GM12892 (cell line): ENCODE measurements at regions not wholly inside any gene's neighbourhood (a gene's known extent, or its start where the extent isn't known, plus 50 kb on each side); places are given as distances from the start of the nearest gene placed in this dataset.
"Not testable (repeated sequence)": the region's sequence is repeated elsewhere in the genome, so short reads cannot be mapped to it uniquely, and the experiment has no call there.

Experiments
- DNase-seq: peaks from one replicate; pipeline ENCODE4 v3.0.0; 2011; ENCODE audit not compliant: insufficient read length
- FAIRE-seq: peaks from 2 replicates; lab custom pipeline; 2011; peaks lifted over from hg19 to GRCh38; lab: Jason Lieb, UNC
- POLR2A ChIP-seq: IDR thresholded peaks from 2 replicates; pipeline ENCODE4 v1.6.1; 2011; ENCODE audit warnings: low read depth, low read length, control low read depth
- POLR2AphosphoS5 ChIP-seq: IDR thresholded peaks from 2 replicates; pipeline ENCODE4 v1.6.1; 2011; ENCODE audit warnings: low read depth, low read length, control low read depth
- TAF1 ChIP-seq: IDR thresholded peaks from 2 replicates; pipeline ENCODE4 v1.6.1; 2011; ENCODE audit warnings: low read depth, mild to moderate bottlenecking, control low read depth, low read length, borderline replicate concordance

- no peak for TF ChIP-seq POLR2AphosphoS5
- no peak for TF ChIP-seq TAF1
- no peak for TF ChIP-seq POLR2A
- DNase-seq (no peak), FAIRE-seq (no peak)
Measured at GRCh38 chr6:19231878-19232561, 605.1 kb upstream of the ID4 start.

- DNase-seq (no peak), FAIRE-seq (no peak)
- TF ChIP-seq POLR2A, result no peak
- no peak for TF ChIP-seq TAF1
- TF ChIP-seq POLR2AphosphoS5, result no peak
Measured at GRCh38 chr6:19245656-19246055, 591.5 kb upstream of the ID4 start.

GRCh38 chr6:19247181-19247580, 590.0 kb upstream of the ID4 start:
- not testable (repeated sequence) for FAIRE-seq, DNase-seq

GRCh38 chr6:19256123-19256522, 581.0 kb upstream of the ID4 start:
- DNase-seq, FAIRE-seq: not testable (repeated sequence)

- TF ChIP-seq TAF1, result no peak
- no peak for TF ChIP-seq POLR2A
- no peak for TF ChIP-seq POLR2AphosphoS5
- FAIRE-seq (no peak), DNase-seq (no peak)
Measured at GRCh38 chr6:19261642-19262041, 575.5 kb upstream of the ID4 start.

GRCh38 chr6:19268117-19268516, 569.1 kb upstream of the ID4 start:
- no peak for FAIRE-seq
- no peak for TF ChIP-seq TAF1
- no peak for TF ChIP-seq POLR2AphosphoS5
- no peak for TF ChIP-seq POLR2A
- no peak for DNase-seq

GRCh38 chr6:19268718-19269117, 568.5 kb upstream of the ID4 start:
- no peak for FAIRE-seq
- no peak for TF ChIP-seq POLR2A
- no peak for TF ChIP-seq TAF1
- no peak for TF ChIP-seq POLR2AphosphoS5
- DNase-seq, result no peak

GRCh38 chr6:19269341-19269898, 567.8 kb upstream of the ID4 start:
- DNase-seq (no peak), FAIRE-seq (no peak)
- no peak for TF ChIP-seq TAF1
- TF ChIP-seq POLR2AphosphoS5, result no peak
- no peak for TF ChIP-seq POLR2A

- no peak for TF ChIP-seq POLR2AphosphoS5
- TF ChIP-seq POLR2A, result no peak
- no peak for TF ChIP-seq TAF1
- DNase-seq (no peak), FAIRE-seq (no peak)
Measured at GRCh38 chr6:19270616-19271015, 566.6 kb upstream of the ID4 start.

- FAIRE-seq, result no peak
- TF ChIP-seq TAF1, result no peak
- no peak for TF ChIP-seq POLR2AphosphoS5
- no peak for TF ChIP-seq POLR2A
- DNase-seq, result no peak
Measured at GRCh38 chr6:19279273-19279684, 557.9 kb upstream of the ID4 start.

GRCh38 chr6:19287928-19288327, 549.2 kb upstream of the ID4 start:
- no peak for TF ChIP-seq POLR2AphosphoS5
- no peak for TF ChIP-seq POLR2A
- no peak for TF ChIP-seq TAF1
- FAIRE-seq (no peak), DNase-seq (no peak)

- TF ChIP-seq POLR2AphosphoS5 (no peak), TAF1 (no peak), POLR2A (no peak)
- FAIRE-seq (no peak), DNase-seq (no peak)
Measured at GRCh38 chr6:19289457-19289856, 547.7 kb upstream of the ID4 start.

- FAIRE-seq (no peak), DNase-seq (no peak)
- TF ChIP-seq POLR2A (no peak), POLR2AphosphoS5 (no peak), TAF1 (no peak)
Measured at GRCh38 chr6:19297880-19298279, 539.3 kb upstream of the ID4 start.
